Activated T-helper 2 cell treated with anti-CD3 and anti-CD28 coated beads, Interferon-gamma antibody, Interleukin-2, Interleukin-4, amounts not matched to agents 10 μg/mL and 5 μg/mL and 100 μg/mL, durations not matched to agents 14 hours and 24 hours and 36 hours (primary cell): ENCODE measurements at regions not wholly inside any gene's neighbourhood (a gene's known extent, or its start where the extent isn't known, plus 50 kb on each side); places are given as distances from the start of the nearest gene placed in this dataset.
"Not testable (repeated sequence)": the region's sequence is repeated elsewhere in the genome, so short reads cannot be mapped to it uniquely, and the experiment has no call there.

ENCODE experiments used
- DNase-seq: peaks from one replicate; pipeline ENCODE4 v3.0.0; 2021; ENCODE audit warnings: low spot score
- H3K27ac Mint-ChIP-seq: one replicate; pipeline ENCODE4 v1.8.0; 2021; ENCODE audit warnings: mixed read lengths
- H3K27me3 Mint-ChIP-seq: one replicate; pipeline ENCODE4 v1.8.0; 2021; ENCODE audit warnings: low read depth, mixed read lengths
- H3K36me3 Mint-ChIP-seq: one replicate; pipeline ENCODE4 v1.8.0; 2021; ENCODE audit warnings: low read depth, mixed read lengths
- H3K4me1 Mint-ChIP-seq: one replicate; pipeline ENCODE4 v1.8.0; 2021; ENCODE audit warnings: low read depth, mixed read lengths
- H3K4me3 Mint-ChIP-seq: one replicate; pipeline ENCODE4 v1.8.0; 2021; ENCODE audit warnings: low read depth, mild to moderate bottlenecking, moderate library complexity, mixed read lengths
- H3K9me3 Mint-ChIP-seq: one replicate; pipeline ENCODE4 v1.8.0; 2021; ENCODE audit warnings: mixed read lengths
- intact Hi-C: fragments of 100-400 bp; cut with micrococcal nuclease; formaldehyde crosslinking; loops from one replicate; pipeline ENCODE4 v1.15.1; 2023

- peaks cover 4% of the 10 kb centered on the region for H3K4me1 Mint-ChIP-seq
- no peak for DNase-seq
- no peaks in the 10 kb centered on the region for H3K36me3 Mint-ChIP-seq
Observed at GRCh38 chr2:224650815-224651439, 65.2 kb downstream of the CCDC195 start.

GRCh38 chr2:224647684-224648083 lies 62.5 kb upstream of the CUL3 start:
- DNase-seq, H3K27me3 Mint-ChIP-seq, H3K9me3 Mint-ChIP-seq, H3K4me3 Mint-ChIP-seq, intact Hi-C loops, H3K4me1 Mint-ChIP-seq, H3K27ac Mint-ChIP-seq, H3K36me3 Mint-ChIP-seq: not testable (repeated sequence)

More at GRCh38 chr2:224650815-224651439, 65.2 kb downstream of the CCDC195 start:
- H3K4me3 Mint-ChIP-seq: no peak overlapping the region
- H3K9me3 Mint-ChIP-seq: no peaks in the 10 kb centered on the region
- no peaks in the 10 kb centered on the region for H3K27me3 Mint-ChIP-seq
- no peak overlapping the region for H3K27ac Mint-ChIP-seq
- intact Hi-C loops: loop anchor here (1.0 to 5.0 kb wide), 2 partner anchors 209 to 294 kb away; no protein-coding TSS in a partner anchor

DNA sequence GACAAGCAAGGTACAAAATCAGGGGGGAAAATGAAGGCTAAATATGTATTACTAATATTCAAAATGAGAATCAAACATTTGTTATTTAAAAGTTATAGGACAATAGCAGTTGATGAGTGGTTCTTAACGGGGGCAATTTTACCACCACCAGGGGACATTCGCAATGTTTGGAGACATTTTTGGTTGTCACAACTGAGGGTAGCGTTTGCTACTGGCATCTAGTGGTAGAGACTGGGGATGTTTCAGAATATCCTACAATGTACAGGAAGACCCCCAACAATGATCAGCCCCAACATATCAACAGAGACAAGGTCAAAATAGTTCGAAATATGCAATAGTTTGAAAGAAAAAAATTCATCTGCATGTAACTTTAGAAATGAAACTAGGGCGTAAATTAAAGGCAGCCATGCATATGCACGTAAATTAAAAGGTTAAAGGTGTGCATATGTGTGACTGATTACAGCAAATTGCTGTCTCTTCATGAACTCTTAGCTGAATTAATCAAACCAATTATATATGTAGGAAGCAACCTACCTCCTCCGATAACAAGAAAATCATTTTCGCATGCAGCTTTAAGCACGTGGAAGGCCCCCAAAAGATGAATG lies 61.2 kb upstream of the CUL3 start:
- no peak for DNase-seq
- peaks cover 4% of the 10 kb centered on the region for H3K4me1 Mint-ChIP-seq
- intact Hi-C loops: no loop called here
- no peaks in the 10 kb centered on the region for H3K27me3 Mint-ChIP-seq
- no peak overlapping the region for H3K27ac Mint-ChIP-seq
- H3K36me3 Mint-ChIP-seq: no peaks in the 10 kb centered on the region
- H3K9me3 Mint-ChIP-seq: no peaks in the 10 kb centered on the region
- no peak overlapping the region for H3K4me3 Mint-ChIP-seq

GRCh38 chr2:224645722-224646121 lies 60.6 kb upstream of the CUL3 start:
- H3K9me3 Mint-ChIP-seq: no peaks in the 10 kb centered on the region
- H3K4me3 Mint-ChIP-seq: no peak overlapping the region

DNA sequence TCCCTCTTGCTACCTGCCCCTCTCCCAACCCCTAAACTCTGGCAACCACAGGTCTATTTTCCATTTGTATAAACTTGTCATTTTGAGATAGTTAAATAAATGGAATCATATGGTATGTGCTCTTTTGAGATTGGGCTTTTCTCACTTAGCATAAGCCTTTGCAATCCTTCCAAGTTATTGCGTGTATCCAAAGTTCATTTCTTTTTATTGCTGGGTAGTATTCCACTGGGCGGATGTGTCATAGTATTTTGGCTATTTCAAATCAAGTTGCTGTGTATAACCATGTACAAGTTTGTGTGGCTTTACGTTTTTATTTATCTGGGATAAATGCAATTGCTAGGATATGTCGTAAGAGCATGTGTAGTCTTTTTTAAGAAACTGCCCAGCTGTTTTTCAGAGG lies 55.5 kb upstream of the CUL3 start:
- H3K36me3 Mint-ChIP-seq: no peaks in the 10 kb centered on the region
- no peak overlapping the region for H3K4me3 Mint-ChIP-seq

More at GRCh38 chr2:224645722-224646121, 60.6 kb upstream of the CUL3 start:
- no peak overlapping the region for H3K27ac Mint-ChIP-seq
- peaks cover 2% of the 10 kb centered on the region for H3K4me1 Mint-ChIP-seq
- intact Hi-C loops: no loop called here
- no peaks in the 10 kb centered on the region for H3K36me3 Mint-ChIP-seq
- H3K27me3 Mint-ChIP-seq: no peaks in the 10 kb centered on the region
- DNase-seq: no peak

GRCh38 chr2:224638301-224638823 lies 53.2 kb upstream of the CUL3 start:
- Mint-ChIP-seq H3K36me3 (no peaks in the 10 kb centered on the region), H3K4me3 (peak overlapping the region; percentile 69)
- intact Hi-C loops: no loop called here

More for the DNA sequence above, 55.5 kb upstream of the CUL3 start:
- Mint-ChIP-seq H3K4me1 (peaks cover 8% of the 10 kb centered on the region), H3K27me3 (no peaks in the 10 kb centered on the region), H3K27ac (no peak overlapping the region), H3K9me3 (no peaks in the 10 kb centered on the region)
- intact Hi-C loops: no loop called here
- no peak for DNase-seq

More at GRCh38 chr2:224638301-224638823, 53.2 kb upstream of the CUL3 start:
- peak overlapping the region; percentile 98 for H3K27ac Mint-ChIP-seq
- H3K4me1 Mint-ChIP-seq: peaks cover 8% of the 10 kb centered on the region
- H3K27me3 Mint-ChIP-seq: no peaks in the 10 kb centered on the region
- no peaks in the 10 kb centered on the region for H3K9me3 Mint-ChIP-seq
- DNase-seq: no peak
